Natural killer cell (primary cell): ENCODE measurements at regions not wholly inside any gene's neighbourhood (a gene's known extent, or its start where the extent isn't known, plus 50 kb on each side); places are given as distances from the start of the nearest gene placed in this dataset.

ENCODE experiments used
- ATAC-seq, 3 donors: fragments of 150-1000 bp in 2 of 3; fragments of 200-7000 bp in 1 of 3; cut with Tn5 transposase; 1 replicate in 1 of 3; 2 replicates in 2 of 3; pipeline ENCODE4 v1.10.0; 2021; ENCODE audit warnings: mild to moderate bottlenecking in 2 of 3, moderate library complexity in 2 of 3
- DNase-seq, 2 donors: peaks; one replicate each; pipeline versions ENCODE4 v3.0.0 to v3.0.0-alpha.2; 2013 to 2021; ENCODE audit warnings: mixed read lengths in 1 of 2
- H3K27ac ChIP-seq: one replicate; pipeline ENCODE4 v1.5.1; 2013; ENCODE audit warnings: mild to moderate bottlenecking, low read length
- H3K27me3 ChIP-seq: one replicate; pipeline ENCODE4 v1.6.1; 2013; ENCODE audit warnings: low read length; ENCODE audit not compliant: control insufficient read depth, insufficient read depth
- H3K36me3 ChIP-seq: one replicate; pipeline ENCODE4 v1.6.1; 2013; ENCODE audit warnings: low read length; ENCODE audit not compliant: control insufficient read depth, insufficient read depth
- H3K4me1 ChIP-seq: one replicate; pipeline ENCODE4 v1.6.1; 2013; ENCODE audit warnings: low read length; ENCODE audit not compliant: control insufficient read depth, insufficient read depth
- H3K4me3 ChIP-seq: one replicate; pipeline ENCODE4 v1.5.1; 2013; ENCODE audit warnings: low read length
- H3K9me3 ChIP-seq: one replicate; pipeline ENCODE4 v1.6.1; 2013; ENCODE audit warnings: low read length; ENCODE audit not compliant: control insufficient read depth, insufficient read depth
- H3K27ac Mint-ChIP-seq, 2 donors: one replicate each; pipeline ENCODE4 v1.8.0; 2022; ENCODE audit warnings: mild to moderate bottlenecking in 2 of 2, mixed read lengths in 2 of 2, moderate library complexity in 1 of 2
- H3K27me3 Mint-ChIP-seq, 2 donors: one replicate each; pipeline ENCODE4 v1.8.0; 2022; ENCODE audit warnings: low read depth in 2 of 2, mixed read lengths in 2 of 2
- H3K36me3 Mint-ChIP-seq: one replicate; pipeline ENCODE4 v1.8.0; 2022; ENCODE audit warnings: mixed read lengths
- H3K4me1 Mint-ChIP-seq, 2 donors: one replicate each; pipeline ENCODE4 v1.8.0; 2022; ENCODE audit warnings: mixed read lengths in 2 of 2
- H3K4me3 Mint-ChIP-seq: one replicate; pipeline ENCODE4 v1.8.0; 2022; ENCODE audit warnings: mild to moderate bottlenecking, moderate library complexity, mixed read lengths
- H3K9me3 Mint-ChIP-seq, 2 donors: one replicate each; pipeline ENCODE4 v1.8.0; 2022; ENCODE audit warnings: mixed read lengths in 2 of 2
- WGBS: methylation state at CpG from one replicate; pipeline ENCODE4 v1.1.7; 2013; ENCODE audit warnings: missing lambda C conversion rate; ENCODE audit not compliant: insufficient coverage; 5-methylcytosine and 5-hydroxymethylcytosine counted together
- intact Hi-C: fragments of 100-400 bp; cut with micrococcal nuclease; formaldehyde crosslinking; loops from one replicate; pipeline ENCODE4 v1.14.2; 2022
- TF ChIP-seq, protein P1 (sequence below): fragments of 200-600 bp; IDR thresholded peaks from one replicate; pipeline ENCODE4 v1.8.0; 2022; ENCODE audit warnings: antibody characterized with exemption

DNA sequence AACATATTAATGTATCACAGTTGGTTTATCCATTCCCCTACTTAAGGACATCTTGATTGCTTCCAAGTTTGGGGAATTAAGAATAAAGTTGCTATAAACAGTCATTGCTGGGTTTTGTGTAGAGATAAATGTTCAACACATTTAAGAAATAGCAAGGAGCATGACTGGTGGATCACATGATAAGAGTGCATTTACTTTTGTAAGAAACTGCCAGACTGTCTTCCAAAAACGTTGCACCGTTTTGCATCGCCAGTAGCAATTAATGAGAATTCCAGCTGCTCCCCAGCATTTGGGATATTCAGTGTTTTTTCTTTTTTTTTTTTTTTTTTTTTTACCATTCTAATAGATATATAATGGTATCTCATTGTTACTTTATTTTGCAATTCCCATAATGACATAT, 695.7 kb upstream of the GJE1 start:
- no peaks in the 10 kb centered on the region for H3K9me3 ChIP-seq
- no peaks in the 10 kb centered on the region for H3K27me3 ChIP-seq
- Mint-ChIP-seq H3K4me1 (no peaks in the 10 kb centered on the region), H3K4me3 (no peak overlapping the region), H3K27me3 (no peaks in the 10 kb centered on the region), H3K27ac (no peak overlapping the region), H3K36me3 (no peaks in the 10 kb centered on the region), H3K9me3 (no peaks in the 10 kb centered on the region)
- no peak overlapping the region for H3K27ac ChIP-seq
- TF ChIP-seq, protein P1, sequence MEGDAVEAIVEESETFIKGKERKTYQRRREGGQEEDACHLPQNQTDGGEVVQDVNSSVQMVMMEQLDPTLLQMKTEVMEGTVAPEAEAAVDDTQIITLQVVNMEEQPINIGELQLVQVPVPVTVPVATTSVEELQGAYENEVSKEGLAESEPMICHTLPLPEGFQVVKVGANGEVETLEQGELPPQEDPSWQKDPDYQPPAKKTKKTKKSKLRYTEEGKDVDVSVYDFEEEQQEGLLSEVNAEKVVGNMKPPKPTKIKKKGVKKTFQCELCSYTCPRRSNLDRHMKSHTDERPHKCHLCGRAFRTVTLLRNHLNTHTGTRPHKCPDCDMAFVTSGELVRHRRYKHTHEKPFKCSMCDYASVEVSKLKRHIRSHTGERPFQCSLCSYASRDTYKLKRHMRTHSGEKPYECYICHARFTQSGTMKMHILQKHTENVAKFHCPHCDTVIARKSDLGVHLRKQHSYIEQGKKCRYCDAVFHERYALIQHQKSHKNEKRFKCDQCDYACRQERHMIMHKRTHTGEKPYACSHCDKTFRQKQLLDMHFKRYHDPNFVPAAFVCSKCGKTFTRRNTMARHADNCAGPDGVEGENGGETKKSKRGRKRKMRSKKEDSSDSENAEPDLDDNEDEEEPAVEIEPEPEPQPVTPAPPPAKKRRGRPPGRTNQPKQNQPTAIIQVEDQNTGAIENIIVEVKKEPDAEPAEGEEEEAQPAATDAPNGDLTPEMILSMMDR = no peak
- ATAC-seq (no peak), DNase-seq (no peak)
- no peaks in the 10 kb centered on the region for H3K36me3 ChIP-seq
- intact Hi-C loops = no loop called here
- no peak overlapping the region for H3K4me3 ChIP-seq
- WGBS = 100% methylated on average over 1 of the region's 3 CpGs
- no peaks in the 10 kb centered on the region for H3K4me1 ChIP-seq

DNA sequence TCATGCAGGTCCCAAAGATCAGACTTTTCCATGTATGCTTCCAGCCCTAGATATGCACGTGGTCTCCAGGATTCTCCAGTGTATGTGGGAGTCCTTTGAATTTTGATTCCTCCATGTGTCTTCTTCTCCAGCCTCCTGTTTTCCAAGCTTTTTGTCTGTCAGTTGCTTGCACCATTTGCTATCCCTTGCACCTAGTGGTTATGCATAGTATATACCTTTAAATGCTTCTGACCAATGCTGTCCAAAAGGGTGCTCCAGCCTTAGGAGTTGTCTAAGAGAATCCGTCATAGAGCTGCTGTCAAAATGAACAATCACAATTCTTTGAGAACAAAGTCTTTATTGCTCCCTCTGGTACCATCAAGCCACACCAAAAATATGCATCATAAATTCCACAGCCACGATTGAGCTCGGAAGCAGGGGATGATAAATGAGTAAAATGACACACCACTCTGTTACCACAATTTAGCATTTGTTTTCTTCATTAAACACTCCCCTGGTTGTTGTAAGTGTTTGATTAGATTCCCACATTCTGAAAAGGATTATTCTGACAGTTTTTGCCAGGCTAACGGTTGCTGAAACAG, 706.2 kb upstream of the GJE1 start:
- Mint-ChIP-seq H3K27ac (no peak overlapping the region), H3K9me3 (peaks cover 0 to 10% of the 10 kb centered on the region in 2 donors), H3K36me3 (peaks cover 22% of the 10 kb centered on the region), H3K27me3 (peaks cover 0 to 7% of the 10 kb centered on the region in 2 donors), H3K4me1 (no peaks in the 10 kb centered on the region), H3K4me3 (no peak overlapping the region)
- Histone ChIP-seq H3K9me3 (peaks cover 8% of the 10 kb centered on the region), H3K4me3 (no peak overlapping the region), H3K36me3 (no peaks in the 10 kb centered on the region), H3K27me3 (no peaks in the 10 kb centered on the region), H3K4me1 (no peaks in the 10 kb centered on the region), H3K27ac (no peak overlapping the region)
- TF ChIP-seq, protein P1 = no peak
- no peak for ATAC-seq
- no peak for DNase-seq
- intact Hi-C loops = no loop called here
- 83% methylated on average over 3 of the region's 5 CpGs for WGBS

DNA sequence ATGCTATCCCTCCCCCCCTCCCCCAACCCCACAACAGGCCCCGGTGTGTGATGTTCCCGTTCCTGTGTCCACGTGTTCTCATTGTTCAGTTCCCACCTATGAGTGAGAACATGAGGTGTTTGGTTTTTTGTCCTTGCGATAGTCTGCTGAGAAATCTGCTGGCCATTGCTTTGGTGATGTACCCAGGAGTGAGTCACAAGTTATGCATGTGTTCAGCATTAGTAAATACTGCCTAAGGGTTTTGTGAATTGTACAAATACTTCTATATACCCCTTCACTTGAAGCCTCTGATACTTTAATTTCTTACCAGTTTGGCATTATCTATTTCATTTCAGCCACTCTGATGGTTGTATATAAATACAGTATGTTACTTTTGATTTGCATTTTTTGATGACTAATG, 711.3 kb upstream of the GJE1 start:
- WGBS = 100% methylated on average over 1 of the region's 4 CpGs
- Mint-ChIP-seq H3K27ac (no peak overlapping the region), H3K27me3 (peaks cover 0 to 3% of the 10 kb centered on the region in 2 donors), H3K9me3 (peaks cover 0 to 8% of the 10 kb centered on the region in 2 donors), H3K4me3 (no peak overlapping the region), H3K36me3 (peaks cover 12% of the 10 kb centered on the region), H3K4me1 (no peaks in the 10 kb centered on the region)
- no peak for DNase-seq
- TF ChIP-seq, protein P1 = no peak
- H3K9me3 ChIP-seq = peaks cover 2% of the 10 kb centered on the region
- H3K4me1 ChIP-seq = no peaks in the 10 kb centered on the region
- no peak overlapping the region for H3K4me3 ChIP-seq
- no peaks in the 10 kb centered on the region for H3K27me3 ChIP-seq
- ATAC-seq = no peak
- intact Hi-C loops = no loop called here
- H3K36me3 ChIP-seq = no peaks in the 10 kb centered on the region
- H3K27ac ChIP-seq = no peak overlapping the region

DNA sequence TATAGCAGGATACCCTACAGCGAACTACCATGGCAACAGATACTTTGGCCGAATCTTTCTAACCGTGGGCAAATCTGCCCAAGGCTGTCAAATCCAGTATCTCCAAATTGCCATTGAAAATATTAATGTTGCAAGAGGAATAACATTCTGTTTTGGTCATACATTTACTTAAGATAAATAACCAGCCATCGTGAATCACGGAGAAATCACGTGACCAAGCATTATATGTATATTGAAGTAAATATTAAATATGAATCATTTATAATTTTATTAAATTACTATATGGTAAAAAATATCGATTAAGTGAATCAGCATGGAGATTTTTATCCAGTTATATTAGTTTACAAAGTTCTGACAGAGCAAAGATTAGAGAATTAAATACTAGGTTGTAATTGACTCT, 714.6 kb upstream of the GJE1 start:
- no peaks in the 10 kb centered on the region for H3K27me3 ChIP-seq
- H3K9me3 ChIP-seq = no peaks in the 10 kb centered on the region
- H3K27ac Mint-ChIP-seq = no peak overlapping the region
- no peaks in the 10 kb centered on the region for H3K36me3 Mint-ChIP-seq
- ATAC-seq (no peak), DNase-seq (no peak)
- H3K27ac ChIP-seq = no peak overlapping the region
- TF ChIP-seq, protein P1 = no peak
- intact Hi-C loops = no loop called here
- 94% methylated on average over 3 of the region's 7 CpGs for WGBS
- no peak overlapping the region for H3K4me3 Mint-ChIP-seq
- H3K9me3 Mint-ChIP-seq = no peaks in the 10 kb centered on the region
- no peaks in the 10 kb centered on the region for H3K4me1 ChIP-seq
- no peaks in the 10 kb centered on the region for H3K36me3 ChIP-seq
- H3K27me3 Mint-ChIP-seq = no peaks in the 10 kb centered on the region
- no peak overlapping the region for H3K4me3 ChIP-seq
- H3K4me1 Mint-ChIP-seq = no peaks in the 10 kb centered on the region
